SU-DHL-6 (cell line): ENCODE measurements at regions not wholly inside any gene's neighbourhood (a gene's known extent, or its start where the extent isn't known, plus 50 kb on each side); places are given as distances from the start of the nearest gene placed in this dataset.

Experiments
- H2AFZ ChIP-seq: fragments of 200-600 bp; sonication (generic); 2 replicates; pipeline ENCODE4 v1.6.1; 2014; ENCODE audit warnings: low read depth, mild to moderate bottlenecking, moderate library complexity, mixed read lengths, antibody characterized with exemption, low read length; ENCODE audit not compliant: severe bottlenecking
- H3F3A ChIP-seq: fragments of 200-600 bp; shearing (Covaris generic); 2 replicates; pipeline ENCODE4 v1.6.0; 2016; ENCODE audit warnings: antibody characterized with exemption, mild to moderate bottlenecking; ENCODE audit not compliant: insufficient read depth
- H3K27ac ChIP-seq: fragments of 200-600 bp; sonication (generic); 2 replicates; pipeline ENCODE4 v1.5.1; 2016; ENCODE audit warnings: low read depth, mild to moderate bottlenecking, low read length, moderate library complexity, mixed read lengths
- H3K27me3 ChIP-seq: fragments of 200-600 bp; sonication (generic), shearing (Covaris generic); 2 replicates; pipeline ENCODE4 v1.6.0; 2014; ENCODE audit warnings: mild to moderate bottlenecking, low read length
- H3K36me3 ChIP-seq: fragments of 200-600 bp; sonication (generic); 2 replicates; pipeline ENCODE4 v1.6.1; 2014; ENCODE audit warnings: mild to moderate bottlenecking, low read length, mixed read lengths
- H3K4me2 ChIP-seq: fragments of 300-600, 200-600 bp; shearing (Covaris generic), sonication (generic); 2 replicates; pipeline ENCODE4 v1.6.0; 2014; ENCODE audit warnings: low read length, low read depth, mild to moderate bottlenecking; ENCODE audit not compliant: poor library complexity, severe bottlenecking
- H3K4me3 ChIP-seq: fragments of 200-600 bp; sonication (generic); 2 replicates; pipeline ENCODE4 v1.5.1; 2014; ENCODE audit warnings: antibody characterized with exemption, low read length, mild to moderate bottlenecking, mixed read lengths; ENCODE audit not compliant: insufficient read depth, poor library complexity, severe bottlenecking
- H3K79me2 ChIP-seq: fragments of 200-600 bp; sonication (generic); 2 replicates; pipeline ENCODE4 v1.6.1; 2014; ENCODE audit warnings: mild to moderate bottlenecking, low read length, moderate library complexity; ENCODE audit not compliant: insufficient read depth
- H3K9ac ChIP-seq: fragments of 200-600 bp; sonication (generic); 2 replicates; pipeline ENCODE4 v1.7.0; 2014; ENCODE audit warnings: mild to moderate bottlenecking, low read length
- H3K9me2 ChIP-seq: fragments of 200-600 bp; sonication (generic); replicated peaks from 2 replicates; pipeline ENCODE4 v1.6.1; 2014; ENCODE audit warnings: low read length; ENCODE audit not compliant: insufficient read depth
- H3K9me3 ChIP-seq: fragments of 200-600 bp; sonication (generic); 2 replicates; pipeline ENCODE4 v1.6.1; 2014; ENCODE audit warnings: low read length, mixed read lengths; ENCODE audit not compliant: insufficient read depth
- H4K20me1 ChIP-seq: fragments of 200-600 bp; sonication (generic); 2 replicates; pipeline ENCODE4 v1.6.1; 2014; ENCODE audit warnings: low read depth, mild to moderate bottlenecking, antibody characterized with exemption, low read length, moderate library complexity, mixed read lengths
- CTCF ChIP-seq: fragments of 200-600 bp; sonication (generic); IDR thresholded peaks from one replicate; pipeline ENCODE4 v1.5.1; 2017; ENCODE audit warnings: antibody characterized with exemption, mild to moderate bottlenecking, low read length, moderate library complexity; ENCODE audit not compliant: insufficient read depth, poor library complexity, severe bottlenecking
- EZH2phosphoT487 ChIP-seq: fragments of 200-600 bp; sonication (generic), shearing (Covaris generic); conservative IDR thresholded peaks from 2 replicates; pipeline ENCODE4 v1.6.1; 2018; ENCODE audit warnings: mild to moderate bottlenecking, antibody characterized with exemption, low read length, moderate library complexity, mixed read lengths

GRCh38 chr19:33950091-33950750 is 153.6 kb downstream of the KCTD15 start:
- no peaks in the 10 kb centered on the region for H3K36me3 ChIP-seq
- H3K9me2 ChIP-seq, result no peaks in the 10 kb centered on the region

GRCh38 chr19:33953023-33953422 is 156.4 kb downstream of the KCTD15 start:
- H3K9ac ChIP-seq, result no peak overlapping the region
- H2AFZ ChIP-seq, result no peak overlapping the region
- no peaks in the 10 kb centered on the region for H4K20me1 ChIP-seq

More at GRCh38 chr19:33950091-33950750, 153.6 kb downstream of the KCTD15 start:
- no peaks in the 10 kb centered on the region for H3K27me3 ChIP-seq
- H3F3A ChIP-seq, result no peaks in the 10 kb centered on the region
- no peak overlapping the region for H3K4me3 ChIP-seq
- H3K9me3 ChIP-seq, result no peaks in the 10 kb centered on the region
- H3K27ac ChIP-seq, result no peak overlapping the region
- no peak overlapping the region for H3K9ac ChIP-seq
- no peak overlapping the region for H3K4me2 ChIP-seq
- H3K79me2 ChIP-seq, result no peaks in the 10 kb centered on the region
- no peak overlapping the region for H2AFZ ChIP-seq
- TF ChIP-seq EZH2phosphoT487 (no peak), CTCF (no peak)
- no peaks in the 10 kb centered on the region for H4K20me1 ChIP-seq

GRCh38 chr19:33953592-33953991 is 156.9 kb downstream of the KCTD15 start:
- H3K9me3 ChIP-seq, result no peaks in the 10 kb centered on the region
- no peak overlapping the region for H3K4me2 ChIP-seq
- H4K20me1 ChIP-seq, result no peaks in the 10 kb centered on the region
- H3K27ac ChIP-seq, result no peak overlapping the region
- TF ChIP-seq CTCF (no peak), EZH2phosphoT487 (no peak)
- no peaks in the 10 kb centered on the region for H3K36me3 ChIP-seq
- H3K4me3 ChIP-seq, result no peak overlapping the region
- H3K9ac ChIP-seq, result no peak overlapping the region
- no peaks in the 10 kb centered on the region for H3F3A ChIP-seq
- no peaks in the 10 kb centered on the region for H3K27me3 ChIP-seq
- no peak overlapping the region for H2AFZ ChIP-seq
- no peaks in the 10 kb centered on the region for H3K79me2 ChIP-seq
- H3K9me2 ChIP-seq, result no peaks in the 10 kb centered on the region

More at GRCh38 chr19:33953023-33953422, 156.4 kb downstream of the KCTD15 start:
- Histone ChIP-seq H3K79me2 (no peaks in the 10 kb centered on the region), H3K27me3 (no peaks in the 10 kb centered on the region), H3K4me3 (no peak overlapping the region), H3K36me3 (no peaks in the 10 kb centered on the region), H3K27ac (no peak overlapping the region), H3F3A (no peaks in the 10 kb centered on the region), H3K4me2 (no peak overlapping the region), H3K9me3 (no peaks in the 10 kb centered on the region), H3K9me2 (no peaks in the 10 kb centered on the region)
- no peak for TF ChIP-seq EZH2phosphoT487

GRCh38 chr19:33954686-33955085 is 158.0 kb downstream of the KCTD15 start:
- Histone ChIP-seq H2AFZ (no peak overlapping the region), H3K9ac (no peak overlapping the region), H3K27ac (no peak overlapping the region), H3K9me2 (no peaks in the 10 kb centered on the region), H3K9me3 (no peaks in the 10 kb centered on the region), H3F3A (no peaks in the 10 kb centered on the region), H3K36me3 (no peaks in the 10 kb centered on the region), H3K4me2 (no peak overlapping the region), H3K4me3 (no peak overlapping the region), H3K79me2 (no peaks in the 10 kb centered on the region), H4K20me1 (no peaks in the 10 kb centered on the region), H3K27me3 (no peaks in the 10 kb centered on the region)
- no peak for TF ChIP-seq CTCF
